Cardiac muscle cell (in vitro differentiated cells and primary cell): ENCODE measurements at regions not wholly inside any gene's neighbourhood (a gene's known extent, or its start where the extent isn't known, plus 50 kb on each side); places are given as distances from the start of the nearest gene placed in this dataset.

Experiments used
- DNase-seq, 2 donors: peaks; one replicate each; pipeline versions ENCODE4 v3.0.0 to v3.0.0-alpha.2; 2010 to 2017; ENCODE audit warnings: low read depth in 1 of 2, low spot score in 1 of 2
- H3K27ac ChIP-seq: fragments of 200-600 bp; sonication (generic); 2 replicates; pipeline ENCODE4 v1.5.1; 2016
- H3K27me3 ChIP-seq: fragments of 200-600 bp; sonication (generic); 2 replicates; pipeline ENCODE4 v1.6.0; 2016; ENCODE audit warnings: control low read depth
- H3K36me3 ChIP-seq: fragments of 200-600 bp; sonication (generic); 2 replicates; pipeline ENCODE4 v1.5.1; 2016; ENCODE audit warnings: control low read depth
- H3K4me1 ChIP-seq: fragments of 200-600 bp; sonication (generic); 2 replicates; pipeline ENCODE4 v1.8.1; 2017; ENCODE audit warnings: low read depth, mild to moderate bottlenecking, mixed run types
- H3K4me3 ChIP-seq: fragments of 200-600 bp; sonication (generic); 2 replicates; pipeline ENCODE4 v1.5.1; 2016; ENCODE audit warnings: mild to moderate bottlenecking
- H3K9me3 ChIP-seq: fragments of 200-600 bp; sonication (generic); 2 replicates; pipeline ENCODE4 v1.5.1; 2017; ENCODE audit warnings: low read depth, mild to moderate bottlenecking, control low read depth
- TF ChIP-seq, protein P1 (sequence below): IDR thresholded peaks from 2 replicates; pipeline ENCODE4 v1.5.1; 2012; ENCODE audit warnings: low read depth, mild to moderate bottlenecking, low read length

DNA sequence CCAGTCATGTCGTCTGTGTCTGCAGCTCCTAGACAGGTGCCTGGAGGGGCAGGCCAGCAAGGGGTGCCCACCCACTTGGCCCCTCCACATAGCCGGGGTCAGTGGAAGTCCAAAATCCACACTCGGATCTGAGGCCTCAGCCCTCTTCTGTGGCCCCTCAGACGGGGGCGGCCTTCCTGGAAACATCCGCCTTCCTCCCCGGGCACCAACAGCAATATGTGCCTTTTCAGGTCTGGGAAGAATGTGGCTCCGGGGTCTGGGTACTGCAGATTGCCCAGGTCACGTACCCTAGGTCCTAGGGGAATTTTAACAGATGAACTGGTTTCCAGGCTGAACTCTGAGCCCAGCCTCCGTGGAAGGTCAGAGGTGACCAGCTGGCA, 208.6 kb downstream of the CTTN start:
- Histone ChIP-seq H3K9me3 (no peaks in the 10 kb centered on the region), H3K27me3 (no peaks in the 10 kb centered on the region), H3K27ac (no peak overlapping the region), H3K4me3 (no peak overlapping the region), H3K36me3 (no peaks in the 10 kb centered on the region), H3K4me1 (no peaks in the 10 kb centered on the region)
- no peak for DNase-seq
- TF ChIP-seq, protein P1, sequence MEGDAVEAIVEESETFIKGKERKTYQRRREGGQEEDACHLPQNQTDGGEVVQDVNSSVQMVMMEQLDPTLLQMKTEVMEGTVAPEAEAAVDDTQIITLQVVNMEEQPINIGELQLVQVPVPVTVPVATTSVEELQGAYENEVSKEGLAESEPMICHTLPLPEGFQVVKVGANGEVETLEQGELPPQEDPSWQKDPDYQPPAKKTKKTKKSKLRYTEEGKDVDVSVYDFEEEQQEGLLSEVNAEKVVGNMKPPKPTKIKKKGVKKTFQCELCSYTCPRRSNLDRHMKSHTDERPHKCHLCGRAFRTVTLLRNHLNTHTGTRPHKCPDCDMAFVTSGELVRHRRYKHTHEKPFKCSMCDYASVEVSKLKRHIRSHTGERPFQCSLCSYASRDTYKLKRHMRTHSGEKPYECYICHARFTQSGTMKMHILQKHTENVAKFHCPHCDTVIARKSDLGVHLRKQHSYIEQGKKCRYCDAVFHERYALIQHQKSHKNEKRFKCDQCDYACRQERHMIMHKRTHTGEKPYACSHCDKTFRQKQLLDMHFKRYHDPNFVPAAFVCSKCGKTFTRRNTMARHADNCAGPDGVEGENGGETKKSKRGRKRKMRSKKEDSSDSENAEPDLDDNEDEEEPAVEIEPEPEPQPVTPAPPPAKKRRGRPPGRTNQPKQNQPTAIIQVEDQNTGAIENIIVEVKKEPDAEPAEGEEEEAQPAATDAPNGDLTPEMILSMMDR = no peak

DNA sequence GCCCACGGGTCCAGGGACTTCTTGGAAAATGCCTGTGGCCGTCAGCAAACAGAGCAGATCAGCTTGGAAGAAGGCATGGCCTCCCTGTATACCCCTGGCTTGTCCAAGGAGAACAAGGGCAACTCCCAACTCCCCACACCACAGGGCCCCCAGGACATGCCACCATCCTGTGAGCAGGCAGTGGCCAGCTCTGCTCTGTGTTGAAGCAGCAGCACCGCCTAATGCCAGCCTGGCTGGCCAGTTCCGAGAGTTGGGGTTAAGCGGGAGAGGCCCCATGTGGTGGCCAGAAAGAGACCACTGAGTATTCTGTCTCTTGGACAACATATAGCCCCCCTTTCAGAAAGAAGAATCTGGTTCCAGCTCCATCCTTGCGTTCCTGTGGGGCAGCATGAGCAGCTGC, 209.2 kb downstream of the CTTN start:
- Histone ChIP-seq H3K27ac (no peak overlapping the region), H3K4me3 (no peak overlapping the region), H3K9me3 (no peaks in the 10 kb centered on the region), H3K4me1 (no peaks in the 10 kb centered on the region), H3K36me3 (no peaks in the 10 kb centered on the region), H3K27me3 (no peaks in the 10 kb centered on the region)
- DNase-seq = no peak
- TF ChIP-seq, protein P1 = no peak

DNA sequence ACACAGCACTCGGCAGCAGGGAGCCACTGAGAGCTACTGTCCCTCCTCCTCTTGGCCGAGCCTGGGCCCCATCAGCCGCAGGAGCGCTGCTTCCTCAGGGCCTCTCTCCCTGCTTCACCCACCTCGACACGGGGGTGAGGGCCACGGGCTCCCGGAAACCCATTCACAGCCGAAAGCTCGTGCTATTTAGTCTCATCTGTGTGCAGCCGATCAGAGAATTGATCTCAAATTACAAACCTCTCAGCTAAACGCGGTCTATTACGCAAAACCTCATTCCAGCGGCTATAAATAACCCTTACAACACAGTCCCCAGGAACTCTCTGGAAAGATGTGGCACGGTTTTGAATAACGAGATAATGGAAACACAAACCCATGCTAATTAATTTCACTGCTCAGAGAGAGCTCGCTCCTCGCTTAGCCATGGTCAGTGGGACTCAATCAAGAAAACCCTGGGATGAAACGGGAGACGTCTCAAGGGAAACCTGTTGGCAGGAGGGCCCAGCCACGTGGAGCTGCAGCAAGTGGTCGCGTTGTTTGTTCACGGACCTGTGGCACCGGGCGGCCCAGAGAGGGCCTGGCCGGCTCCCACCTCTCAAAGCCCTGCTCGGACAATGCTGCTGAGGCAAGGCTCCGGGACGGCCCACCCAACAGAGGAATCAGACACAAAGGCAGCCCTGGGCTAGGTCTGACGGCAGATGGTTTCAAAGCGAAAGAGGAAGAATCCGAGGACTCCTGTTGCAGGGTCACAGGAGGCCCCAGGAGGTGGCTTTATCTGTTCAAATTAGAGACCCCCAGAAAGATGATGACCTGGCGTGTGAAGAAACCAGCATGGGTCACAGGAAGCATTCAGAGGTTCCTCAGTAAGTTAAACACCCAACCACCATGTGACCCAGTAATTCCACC, 210.5 kb downstream of the CTTN start:
- Histone ChIP-seq H3K4me3 (no peak overlapping the region), H3K36me3 (no peaks in the 10 kb centered on the region), H3K4me1 (no peaks in the 10 kb centered on the region), H3K27me3 (no peaks in the 10 kb centered on the region), H3K27ac (no peak overlapping the region), H3K9me3 (no peaks in the 10 kb centered on the region)
- DNase-seq = peak in 1 of 2 donors; percentile 25
- TF ChIP-seq, protein P1 = no peak

DNA sequence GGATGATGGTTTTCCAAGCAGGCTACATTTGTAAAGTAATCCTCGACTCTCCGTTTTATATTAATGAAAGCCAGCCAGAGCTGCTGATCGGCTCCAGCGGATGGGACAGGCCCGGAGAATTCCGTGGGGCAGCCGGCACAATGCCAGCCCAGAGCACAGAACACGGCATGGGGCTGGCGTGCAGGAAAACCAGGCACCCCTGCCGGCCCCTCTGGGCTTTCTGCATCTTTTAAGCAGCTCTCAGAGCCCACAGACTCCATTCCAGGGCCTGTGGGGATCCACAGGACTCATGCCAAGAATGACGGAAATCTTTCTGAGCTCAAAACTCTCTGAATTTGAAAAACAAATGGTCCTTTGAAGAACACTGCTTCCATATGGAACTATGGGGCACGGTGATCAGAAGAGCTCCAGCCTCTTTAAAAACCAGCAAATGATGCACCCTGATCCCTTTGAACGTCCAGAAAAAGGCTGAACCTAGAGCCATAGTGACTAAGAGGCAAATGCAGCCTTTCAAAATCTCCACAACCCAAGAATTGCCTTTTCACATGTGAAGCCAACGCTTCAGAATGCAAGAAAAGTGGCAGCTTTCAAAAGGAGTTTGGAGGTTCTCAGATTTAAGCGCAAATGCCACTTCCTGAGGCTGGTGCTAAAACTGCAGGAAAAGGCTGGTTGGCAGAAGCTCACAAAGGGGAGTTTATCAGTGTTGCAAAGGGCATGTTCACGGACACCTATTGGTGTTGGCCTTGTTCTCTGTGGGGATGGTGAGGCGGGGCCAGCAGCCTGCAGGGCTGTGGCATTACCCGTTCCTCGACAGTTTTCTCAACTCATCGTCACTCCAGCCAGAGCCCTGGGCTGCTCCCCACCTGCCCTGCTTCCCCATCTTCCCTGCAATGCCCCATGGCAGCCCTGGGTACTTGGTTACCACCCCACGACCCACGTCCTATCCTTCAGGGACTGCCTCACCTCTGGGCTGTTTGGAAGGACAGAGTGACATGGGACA, 212.5 kb downstream of the CTTN start:
- peak in 1 of 2 donors; percentile 21 for DNase-seq
- H3K27me3 ChIP-seq = no peaks in the 10 kb centered on the region
- H3K27ac ChIP-seq = no peak overlapping the region
- H3K36me3 ChIP-seq = no peaks in the 10 kb centered on the region
- H3K9me3 ChIP-seq = no peaks in the 10 kb centered on the region
- TF ChIP-seq, protein P1 = no peak
- no peak overlapping the region for H3K4me3 ChIP-seq
- H3K4me1 ChIP-seq = no peaks in the 10 kb centered on the region

DNA sequence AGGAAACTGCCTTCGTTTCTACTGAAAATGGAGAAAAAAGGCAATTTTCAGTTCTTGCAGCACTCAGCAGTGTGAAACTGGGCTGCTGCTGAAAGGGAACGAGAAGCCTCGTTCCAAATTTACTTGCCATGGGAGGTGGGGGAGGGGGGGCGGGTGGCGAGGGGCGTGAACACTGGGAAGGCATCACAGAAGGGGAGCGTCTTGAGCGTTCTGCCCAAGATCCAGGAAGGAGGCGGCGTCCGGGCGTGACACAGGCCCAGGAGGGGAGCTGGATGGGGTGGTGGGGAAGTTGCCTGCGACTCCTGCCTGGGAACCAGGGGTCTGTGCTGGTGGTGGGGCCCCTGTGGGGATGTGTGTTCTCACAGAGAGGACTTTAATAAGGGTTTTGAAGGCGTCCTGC, 213.5 kb downstream of the CTTN start:
- H3K27ac ChIP-seq = no peak overlapping the region
- no peak for DNase-seq
- no peaks in the 10 kb centered on the region for H3K27me3 ChIP-seq
- H3K9me3 ChIP-seq = no peaks in the 10 kb centered on the region
- H3K4me1 ChIP-seq = no peaks in the 10 kb centered on the region
- H3K4me3 ChIP-seq = no peak overlapping the region
- no peaks in the 10 kb centered on the region for H3K36me3 ChIP-seq
- TF ChIP-seq, protein P1 = no peak
